Liver (tissue), 8 donors: ENCODE measurements at regions not wholly inside any gene's neighbourhood (a gene's known extent, or its start where the extent isn't known, plus 50 kb on each side); places are given as distances from the start of the nearest gene placed in this dataset.

Experiments
- DNase-seq: peaks from one replicate; pipeline ENCODE4 v3.0.0-alpha.2; 2017; ENCODE audit warnings: low spot score
- H3K27ac ChIP-seq, 2 donors: one replicate each; pipeline ENCODE4 v1.7.0; 2013; ENCODE audit warnings: inconsistent platforms in 2 of 2, low read length in 2 of 2, control low read depth in 1 of 2, low read depth in 1 of 2, mild to moderate bottlenecking in 1 of 2
- H3K27me3 ChIP-seq, 4 donors: one replicate each; pipeline versions ENCODE4 v1.6.1 to v1.7.0; 2013; ENCODE audit warnings: low read length in 3 of 4, inconsistent platforms in 1 of 4, mild to moderate bottlenecking in 1 of 4, moderate library complexity in 1 of 4; ENCODE audit not compliant: control insufficient read depth in 4 of 4, insufficient read depth in 4 of 4
- H3K36me3 ChIP-seq, 4 donors: one replicate each; pipeline versions ENCODE4 v1.6.1 to v1.7.0; 2013; ENCODE audit warnings: low read length in 3 of 4, mild to moderate bottlenecking in 3 of 4, low read depth in 1 of 4, moderate library complexity in 1 of 4; ENCODE audit not compliant: control insufficient read depth in 4 of 4, insufficient read depth in 3 of 4
- H3K4me1 ChIP-seq, 4 donors: one replicate each; pipeline versions ENCODE4 v1.6.1 to v1.7.0; 2013; ENCODE audit warnings: low read length in 3 of 4, mild to moderate bottlenecking in 3 of 4, moderate library complexity in 1 of 4; ENCODE audit not compliant: control insufficient read depth in 4 of 4, insufficient read depth in 4 of 4
- H3K4me3 ChIP-seq, 3 donors: one replicate each; pipeline versions ENCODE4 v1.6.1 to v1.7.0; 2013; ENCODE audit warnings: low read length in 3 of 3, control low read depth in 1 of 3, low read depth in 1 of 3, mild to moderate bottlenecking in 1 of 3
- H3K9ac ChIP-seq, 2 donors: one replicate each; pipeline ENCODE4 v1.7.0; 2013; ENCODE audit warnings: low read length in 2 of 2, mild to moderate bottlenecking in 2 of 2, moderate library complexity in 2 of 2, control low read depth in 1 of 2, low read depth in 1 of 2
- H3K9me3 ChIP-seq, 4 donors: one replicate each; pipeline versions ENCODE4 v1.6.1 to v1.7.0; 2013; ENCODE audit warnings: low read length in 3 of 4; ENCODE audit not compliant: control insufficient read depth in 4 of 4
- EGR1 ChIP-seq, 2 donors: IDR thresholded peaks; 2 replicates each; pipeline ENCODE4 v1.6.1; 2016 to 2018; ENCODE audit warnings: antibody characterized with exemption in 2 of 2, low read depth in 2 of 2
- FOXA1 ChIP-seq: IDR thresholded peaks from 2 replicates; pipeline ENCODE4 v1.6.1; 2016; ENCODE audit warnings: antibody characterized with exemption
- FOXA2 ChIP-seq: IDR thresholded peaks from 2 replicates; pipeline ENCODE4 v1.6.1; 2016; ENCODE audit warnings: antibody characterized with exemption
- GABPA ChIP-seq, 2 donors: IDR thresholded peaks in 1 of 2; conservative IDR thresholded peaks in 1 of 2; 2 replicates each; pipeline ENCODE4 v1.6.1; 2016; ENCODE audit warnings: antibody characterized with exemption in 2 of 2, mild to moderate bottlenecking in 1 of 2, moderate library complexity in 1 of 2
- HNF4A ChIP-seq, 2 donors: conservative IDR thresholded peaks; 2 replicates each; pipeline ENCODE4 v1.6.1; 2016; ENCODE audit warnings: antibody characterized with exemption in 2 of 2, mild to moderate bottlenecking in 2 of 2
- HNF4G ChIP-seq: IDR thresholded peaks from 2 replicates; pipeline ENCODE4 v1.6.1; 2016; ENCODE audit warnings: antibody characterized with exemption
- JUND ChIP-seq, 2 donors: IDR thresholded peaks; 2 replicates each; pipeline ENCODE4 v1.6.1; 2016; ENCODE audit warnings: antibody characterized with exemption in 2 of 2
- NR2F2 ChIP-seq: IDR thresholded peaks from 2 replicates; pipeline ENCODE4 v1.6.1; 2016; ENCODE audit warnings: antibody characterized with exemption
- RAD21 ChIP-seq, 2 donors: IDR thresholded peaks; 2 replicates each; pipeline ENCODE4 v1.6.1; 2016; ENCODE audit warnings: antibody characterized with exemption in 2 of 2, mild to moderate bottlenecking in 2 of 2
- RXRA ChIP-seq, 2 donors: IDR thresholded peaks; 2 replicates each; pipeline ENCODE4 v1.6.1; 2017 to 2018; ENCODE audit warnings: antibody characterized with exemption in 2 of 2, mild to moderate bottlenecking in 1 of 2
- SP1 ChIP-seq: IDR thresholded peaks from 2 replicates; pipeline ENCODE4 v1.6.1; 2018; ENCODE audit warnings: antibody characterized with exemption, mild to moderate bottlenecking
- TAF1 ChIP-seq: conservative IDR thresholded peaks from 2 replicates; pipeline ENCODE4 v1.6.1; 2016; ENCODE audit warnings: antibody characterized with exemption, mild to moderate bottlenecking
- YY1 ChIP-seq: IDR thresholded peaks from 2 replicates; pipeline ENCODE4 v1.6.1; 2016; ENCODE audit warnings: antibody characterized with exemption, mild to moderate bottlenecking
- WGBS: extraction: QIAGEN DNeasy Blood & Tissue Kit; methylation state at CpG from one replicate; pipeline ENCODE4 v1.1.7; 2013; 5-methylcytosine and 5-hydroxymethylcytosine counted together
- TF ChIP-seq, protein P1 (sequence below): fragments of 150-350 bp; IDR thresholded peaks from 2 replicates; pipeline ENCODE4 v1.5.1; 2017; ENCODE audit warnings: improper control_type of control experiment, low read depth, low read length; ENCODE audit not compliant: missing input control
- TF ChIP-seq, protein P2 (sequence below): IDR thresholded peaks from 2 replicates; pipeline ENCODE4 v1.6.1; 2016; ENCODE audit warnings: antibody characterized with exemption, mild to moderate bottlenecking
- TF ChIP-seq, protein P3 (sequence below): IDR thresholded peaks from 2 replicates; pipeline ENCODE4 v1.6.1; 2016; ENCODE audit warnings: antibody characterized with exemption
- TF ChIP-seq, protein P4 (sequence below): IDR thresholded peaks from 2 replicates; pipeline ENCODE4 v1.6.1; 2016; ENCODE audit warnings: antibody characterized with exemption
- TF ChIP-seq, protein P5 (sequence below): IDR thresholded peaks from 2 replicates; pipeline ENCODE4 v1.6.1; 2016; ENCODE audit warnings: antibody characterized with exemption
- donor health status: healthy.
- donor health status: healthy.
- donor health status: healthy.
- donor health status: healthy.
- donor health status: healthy.

DNA sequence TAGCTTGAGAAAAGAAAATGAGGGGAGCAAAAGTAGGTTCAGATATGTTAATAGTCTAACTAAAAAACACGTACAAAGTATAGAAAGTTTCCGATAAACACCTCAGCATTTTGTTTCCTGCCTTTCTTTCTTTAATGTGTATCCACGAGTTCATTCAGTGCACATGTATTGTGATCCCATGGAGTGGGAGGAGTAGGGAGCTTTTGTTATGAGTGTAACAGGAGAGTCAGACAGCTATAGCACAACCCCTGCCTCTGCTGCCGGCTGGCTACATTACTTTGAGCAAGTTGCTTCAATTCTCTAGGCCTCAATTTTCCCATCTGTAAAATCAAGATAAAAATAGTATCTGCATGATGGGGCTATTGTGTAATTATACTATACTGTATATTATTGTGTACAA is 249.2 kb upstream of the FIGN start (continued):
- no peak for TF ChIP-seq RXRA (IDR thresholded peaks at IDR 0.05)
- no peak for TF ChIP-seq JUND (IDR thresholded peaks at IDR 0.05)

DNA sequence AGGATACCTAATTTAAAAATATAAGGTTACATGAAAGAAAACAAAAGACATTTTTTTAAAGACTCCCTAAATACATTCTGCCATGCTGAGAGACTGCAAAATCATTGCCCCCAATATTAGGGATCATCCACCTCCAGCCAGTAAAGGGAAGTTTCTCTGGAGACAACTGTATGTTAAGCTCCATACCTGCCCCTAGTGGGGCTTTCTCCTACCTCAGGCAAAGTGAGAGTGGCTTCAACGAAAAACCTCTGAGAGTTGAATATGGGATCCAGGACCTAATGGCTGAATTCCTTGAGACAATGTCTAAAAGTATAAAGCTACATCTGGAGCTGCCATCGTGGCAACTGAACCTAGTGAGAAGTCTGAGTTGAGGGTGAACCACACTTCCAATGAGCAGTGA is 248.1 kb upstream of the FIGN start:
- 76% methylated on average over 2 of the region's 2 CpGs for WGBS
- Histone ChIP-seq H3K4me3 (no peak overlapping the region), H3K27me3 (peaks cover 0 to 2% (median 0%) of the 10 kb centered on the region in 4 donors), H3K9ac (no peak overlapping the region), H3K9me3 (no peaks in the 10 kb centered on the region), H3K36me3 (no peaks in the 10 kb centered on the region), H3K4me1 (no peaks in the 10 kb centered on the region), H3K27ac (no peak overlapping the region)
- DNase-seq: no peak
- no peak for TF ChIP-seq SP1
- TF ChIP-seq YY1: no peak
- no peak for TF ChIP-seq HNF4A (conservative IDR thresholded peaks at IDR 0.05)
- TF ChIP-seq HNF4G: no peak
- TF ChIP-seq, protein P1, sequence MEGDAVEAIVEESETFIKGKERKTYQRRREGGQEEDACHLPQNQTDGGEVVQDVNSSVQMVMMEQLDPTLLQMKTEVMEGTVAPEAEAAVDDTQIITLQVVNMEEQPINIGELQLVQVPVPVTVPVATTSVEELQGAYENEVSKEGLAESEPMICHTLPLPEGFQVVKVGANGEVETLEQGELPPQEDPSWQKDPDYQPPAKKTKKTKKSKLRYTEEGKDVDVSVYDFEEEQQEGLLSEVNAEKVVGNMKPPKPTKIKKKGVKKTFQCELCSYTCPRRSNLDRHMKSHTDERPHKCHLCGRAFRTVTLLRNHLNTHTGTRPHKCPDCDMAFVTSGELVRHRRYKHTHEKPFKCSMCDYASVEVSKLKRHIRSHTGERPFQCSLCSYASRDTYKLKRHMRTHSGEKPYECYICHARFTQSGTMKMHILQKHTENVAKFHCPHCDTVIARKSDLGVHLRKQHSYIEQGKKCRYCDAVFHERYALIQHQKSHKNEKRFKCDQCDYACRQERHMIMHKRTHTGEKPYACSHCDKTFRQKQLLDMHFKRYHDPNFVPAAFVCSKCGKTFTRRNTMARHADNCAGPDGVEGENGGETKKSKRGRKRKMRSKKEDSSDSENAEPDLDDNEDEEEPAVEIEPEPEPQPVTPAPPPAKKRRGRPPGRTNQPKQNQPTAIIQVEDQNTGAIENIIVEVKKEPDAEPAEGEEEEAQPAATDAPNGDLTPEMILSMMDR: no peak
- TF ChIP-seq FOXA2: no peak
- TF ChIP-seq GABPA (IDR thresholded peaks at IDR 0.05 in 1 of 2, conservative IDR thresholded peaks at IDR 0.05 in 1 of 2): no peak
- TF ChIP-seq NR2F2: no peak

DNA sequence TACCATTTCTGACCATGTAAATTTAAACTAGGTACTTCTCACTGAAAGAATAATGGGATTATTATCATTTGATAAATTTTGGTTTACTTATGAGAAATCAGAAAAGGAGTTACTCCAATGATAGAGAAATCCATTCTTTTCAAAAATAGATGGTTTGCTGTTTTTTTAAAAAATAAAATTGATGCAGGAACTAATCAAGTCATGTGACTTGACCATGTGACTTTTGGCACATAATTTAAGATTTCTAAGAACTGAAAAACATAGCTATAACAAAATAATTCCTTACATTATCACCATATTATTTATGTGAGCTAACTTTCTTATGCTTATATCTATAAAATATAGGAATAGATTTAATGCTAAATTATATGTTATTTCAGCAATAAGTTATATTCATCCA is 247.1 kb upstream of the FIGN start:
- Histone ChIP-seq H3K4me3 (no peak overlapping the region), H3K27ac (no peak overlapping the region), H3K9ac (no peak overlapping the region), H3K27me3 (peaks cover 0 to 2% (median 0%) of the 10 kb centered on the region in 4 donors), H3K9me3 (no peaks in the 10 kb centered on the region), H3K36me3 (no peaks in the 10 kb centered on the region), H3K4me1 (no peaks in the 10 kb centered on the region)
- TF ChIP-seq YY1 (no peak), SP1 (no peak), FOXA1 (no peak), RAD21 (IDR thresholded peaks at IDR 0.05) (no peak), FOXA2 (no peak), GABPA (IDR thresholded peaks at IDR 0.05 in 1 of 2, conservative IDR thresholded peaks at IDR 0.05 in 1 of 2) (no peak), EGR1 (IDR thresholded peaks at IDR 0.05; ENCODE audit: low read depth in 2 of 2) (no peak), NR2F2 (no peak), JUND (IDR thresholded peaks at IDR 0.05) (no peak), TAF1 (no peak)
- TF ChIP-seq, protein P2, sequence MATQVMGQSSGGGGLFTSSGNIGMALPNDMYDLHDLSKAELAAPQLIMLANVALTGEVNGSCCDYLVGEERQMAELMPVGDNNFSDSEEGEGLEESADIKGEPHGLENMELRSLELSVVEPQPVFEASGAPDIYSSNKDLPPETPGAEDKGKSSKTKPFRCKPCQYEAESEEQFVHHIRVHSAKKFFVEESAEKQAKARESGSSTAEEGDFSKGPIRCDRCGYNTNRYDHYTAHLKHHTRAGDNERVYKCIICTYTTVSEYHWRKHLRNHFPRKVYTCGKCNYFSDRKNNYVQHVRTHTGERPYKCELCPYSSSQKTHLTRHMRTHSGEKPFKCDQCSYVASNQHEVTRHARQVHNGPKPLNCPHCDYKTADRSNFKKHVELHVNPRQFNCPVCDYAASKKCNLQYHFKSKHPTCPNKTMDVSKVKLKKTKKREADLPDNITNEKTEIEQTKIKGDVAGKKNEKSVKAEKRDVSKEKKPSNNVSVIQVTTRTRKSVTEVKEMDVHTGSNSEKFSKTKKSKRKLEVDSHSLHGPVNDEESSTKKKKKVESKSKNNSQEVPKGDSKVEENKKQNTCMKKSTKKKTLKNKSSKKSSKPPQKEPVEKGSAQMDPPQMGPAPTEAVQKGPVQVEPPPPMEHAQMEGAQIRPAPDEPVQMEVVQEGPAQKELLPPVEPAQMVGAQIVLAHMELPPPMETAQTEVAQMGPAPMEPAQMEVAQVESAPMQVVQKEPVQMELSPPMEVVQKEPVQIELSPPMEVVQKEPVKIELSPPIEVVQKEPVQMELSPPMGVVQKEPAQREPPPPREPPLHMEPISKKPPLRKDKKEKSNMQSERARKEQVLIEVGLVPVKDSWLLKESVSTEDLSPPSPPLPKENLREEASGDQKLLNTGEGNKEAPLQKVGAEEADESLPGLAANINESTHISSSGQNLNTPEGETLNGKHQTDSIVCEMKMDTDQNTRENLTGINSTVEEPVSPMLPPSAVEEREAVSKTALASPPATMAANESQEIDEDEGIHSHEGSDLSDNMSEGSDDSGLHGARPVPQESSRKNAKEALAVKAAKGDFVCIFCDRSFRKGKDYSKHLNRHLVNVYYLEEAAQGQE: no peak
- TF ChIP-seq, protein P1: no peak
- TF ChIP-seq, protein P3, sequence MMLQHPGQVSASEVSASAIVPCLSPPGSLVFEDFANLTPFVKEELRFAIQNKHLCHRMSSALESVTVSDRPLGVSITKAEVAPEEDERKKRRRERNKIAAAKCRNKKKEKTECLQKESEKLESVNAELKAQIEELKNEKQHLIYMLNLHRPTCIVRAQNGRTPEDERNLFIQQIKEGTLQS: no peak
- TF ChIP-seq, protein P4, sequence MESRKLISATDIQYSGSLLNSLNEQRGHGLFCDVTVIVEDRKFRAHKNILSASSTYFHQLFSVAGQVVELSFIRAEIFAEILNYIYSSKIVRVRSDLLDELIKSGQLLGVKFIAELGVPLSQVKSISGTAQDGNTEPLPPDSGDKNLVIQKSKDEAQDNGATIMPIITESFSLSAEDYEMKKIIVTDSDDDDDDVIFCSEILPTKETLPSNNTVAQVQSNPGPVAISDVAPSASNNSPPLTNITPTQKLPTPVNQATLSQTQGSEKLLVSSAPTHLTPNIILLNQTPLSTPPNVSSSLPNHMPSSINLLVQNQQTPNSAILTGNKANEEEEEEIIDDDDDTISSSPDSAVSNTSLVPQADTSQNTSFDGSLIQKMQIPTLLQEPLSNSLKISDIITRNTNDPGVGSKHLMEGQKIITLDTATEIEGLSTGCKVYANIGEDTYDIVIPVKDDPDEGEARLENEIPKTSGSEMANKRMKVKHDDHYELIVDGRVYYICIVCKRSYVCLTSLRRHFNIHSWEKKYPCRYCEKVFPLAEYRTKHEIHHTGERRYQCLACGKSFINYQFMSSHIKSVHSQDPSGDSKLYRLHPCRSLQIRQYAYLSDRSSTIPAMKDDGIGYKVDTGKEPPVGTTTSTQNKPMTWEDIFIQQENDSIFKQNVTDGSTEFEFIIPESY: no peak
- TF ChIP-seq, protein P5, sequence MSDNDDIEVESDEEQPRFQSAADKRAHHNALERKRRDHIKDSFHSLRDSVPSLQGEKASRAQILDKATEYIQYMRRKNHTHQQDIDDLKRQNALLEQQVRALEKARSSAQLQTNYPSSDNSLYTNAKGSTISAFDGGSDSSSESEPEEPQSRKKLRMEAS: no peak
- DNase-seq: no peak
